Lung (tissue), 11 donors: ENCODE measurements at regions not wholly inside any gene's neighbourhood (a gene's known extent, or its start where the extent isn't known, plus 50 kb on each side); places are given as distances from the start of the nearest gene placed in this dataset.

Experiments used
- ATAC-seq: fragments of 200-7000 bp; cut with Tn5 transposase; one replicate; pipeline ENCODE4 v1.9.1; 2020; ENCODE audit warnings: moderate number of reproducible peaks; ENCODE audit not compliant: insufficient read depth, low FRiP score
- DNase-seq, 3 donors: peaks; one replicate each; pipeline ENCODE4 v3.0.0-alpha.2; 2013 to 2017
- H3K27ac ChIP-seq, 2 donors: one replicate each; pipeline ENCODE4 v1.5.1; 2013; ENCODE audit warnings: mild to moderate bottlenecking in 2 of 2, moderate library complexity in 2 of 2, control low read depth in 1 of 2, inconsistent platforms in 1 of 2, low read depth in 1 of 2, low read length in 1 of 2
- H3K27me3 ChIP-seq, 3 donors: one replicate each; pipeline ENCODE4 v1.5.1; 2013; ENCODE audit warnings: low read length in 2 of 3; ENCODE audit not compliant: control insufficient read depth in 3 of 3, insufficient read depth in 3 of 3
- H3K36me3 ChIP-seq, 4 donors: one replicate each; pipeline ENCODE4 v1.5.1; 2013; ENCODE audit warnings: low read length in 4 of 4, mild to moderate bottlenecking in 1 of 4, moderate library complexity in 1 of 4; ENCODE audit not compliant: control insufficient read depth in 4 of 4, insufficient read depth in 4 of 4
- H3K4me1 ChIP-seq, 5 donors: one replicate each; pipeline ENCODE4 v1.5.1; 2013; ENCODE audit warnings: low read length in 5 of 5, mild to moderate bottlenecking in 2 of 5, moderate library complexity in 1 of 5; ENCODE audit not compliant: control insufficient read depth in 5 of 5, insufficient read depth in 5 of 5
- H3K4me3 ChIP-seq: one replicate; pipeline ENCODE4 v1.5.1; 2013; ENCODE audit warnings: mild to moderate bottlenecking, control low read depth, moderate library complexity
- H3K9ac ChIP-seq, 2 donors: one replicate each; pipeline ENCODE4 v1.5.1; 2013; ENCODE audit warnings: low read length in 2 of 2, control low read depth in 1 of 2; ENCODE audit not compliant: insufficient read depth in 1 of 2
- H3K9me3 ChIP-seq, 4 donors: one replicate each; pipeline ENCODE4 v1.5.1; 2013; ENCODE audit warnings: low read length in 3 of 4, mild to moderate bottlenecking in 1 of 4, moderate library complexity in 1 of 4; ENCODE audit not compliant: control insufficient read depth in 4 of 4, insufficient read depth in 3 of 4
- WGBS, 2 donors: extraction: QIAGEN DNeasy Blood & Tissue Kit; methylation state at CpG; one replicate each; pipeline ENCODE4 v1.1.7; 2013; 5-methylcytosine and 5-hydroxymethylcytosine counted together
- TF ChIP-seq, protein P1 (sequence below): IDR thresholded peaks from 2 replicates; pipeline ENCODE4 v1.5.1; 2012; ENCODE audit warnings: mild to moderate bottlenecking; ENCODE audit errors: control extremely low read depth, extremely low read depth
- donor health status: control.
- donor health status: control.
- donor health status: Bipolar disorder and iron deficiency.
- donor health status: healthy.
- donor health status: DM: yes; HTN: yes; CAD: no.

DNA sequence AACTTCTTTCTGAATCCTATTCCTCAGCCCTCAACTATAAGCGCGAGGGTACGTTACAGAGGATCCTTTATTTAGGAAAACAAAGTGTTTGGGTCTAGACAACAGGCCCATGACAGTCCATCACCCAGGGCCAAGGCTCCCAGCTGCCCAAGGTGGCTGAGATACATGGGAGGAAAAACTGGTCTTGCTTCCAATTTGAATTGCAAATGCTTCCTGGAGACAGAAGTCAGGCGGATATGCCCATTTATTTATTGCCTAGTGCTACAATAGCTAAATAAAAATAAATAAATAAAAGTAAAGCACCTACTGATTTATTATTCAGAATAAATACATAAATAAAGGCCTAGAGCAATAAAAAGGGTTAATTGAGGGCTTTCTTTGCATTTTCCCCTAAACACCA is 248.7 kb downstream of the DHX15 start:
- Histone ChIP-seq H3K9me3 (no peaks in the 10 kb centered on the region), H3K36me3 (no peaks in the 10 kb centered on the region), H3K4me1 (no peaks in the 10 kb centered on the region), H3K27ac (no peak overlapping the region), H3K4me3 (no peak overlapping the region), H3K9ac (no peak overlapping the region), H3K27me3 (no peaks in the 10 kb centered on the region)
- no peak for DNase-seq
- no peak for ATAC-seq
- WGBS, 2 donors = 90 to 98% methylated on average over 4 of the region's 4 CpGs
- TF ChIP-seq, protein P1, sequence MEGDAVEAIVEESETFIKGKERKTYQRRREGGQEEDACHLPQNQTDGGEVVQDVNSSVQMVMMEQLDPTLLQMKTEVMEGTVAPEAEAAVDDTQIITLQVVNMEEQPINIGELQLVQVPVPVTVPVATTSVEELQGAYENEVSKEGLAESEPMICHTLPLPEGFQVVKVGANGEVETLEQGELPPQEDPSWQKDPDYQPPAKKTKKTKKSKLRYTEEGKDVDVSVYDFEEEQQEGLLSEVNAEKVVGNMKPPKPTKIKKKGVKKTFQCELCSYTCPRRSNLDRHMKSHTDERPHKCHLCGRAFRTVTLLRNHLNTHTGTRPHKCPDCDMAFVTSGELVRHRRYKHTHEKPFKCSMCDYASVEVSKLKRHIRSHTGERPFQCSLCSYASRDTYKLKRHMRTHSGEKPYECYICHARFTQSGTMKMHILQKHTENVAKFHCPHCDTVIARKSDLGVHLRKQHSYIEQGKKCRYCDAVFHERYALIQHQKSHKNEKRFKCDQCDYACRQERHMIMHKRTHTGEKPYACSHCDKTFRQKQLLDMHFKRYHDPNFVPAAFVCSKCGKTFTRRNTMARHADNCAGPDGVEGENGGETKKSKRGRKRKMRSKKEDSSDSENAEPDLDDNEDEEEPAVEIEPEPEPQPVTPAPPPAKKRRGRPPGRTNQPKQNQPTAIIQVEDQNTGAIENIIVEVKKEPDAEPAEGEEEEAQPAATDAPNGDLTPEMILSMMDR = no peak

DNA sequence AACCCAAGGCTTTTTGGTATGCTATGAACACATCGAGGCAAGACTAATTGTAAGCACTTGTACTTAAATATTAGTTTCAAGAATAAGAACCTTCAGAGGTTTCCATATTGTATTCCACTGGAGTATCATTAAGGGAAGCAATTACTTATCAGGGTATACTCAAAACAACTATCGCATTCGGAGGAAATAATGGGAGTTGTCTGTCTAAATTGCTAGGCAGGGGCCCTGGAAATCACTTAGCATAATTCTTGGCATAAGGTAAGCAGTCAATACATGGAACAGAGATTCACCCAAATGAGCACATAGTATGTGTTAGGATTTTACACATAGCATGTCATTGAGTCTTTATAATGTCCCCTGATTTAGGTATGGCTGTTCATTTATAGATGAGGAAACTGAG is 249.4 kb downstream of the DHX15 start:
- H3K27ac ChIP-seq = no peak overlapping the region
- no peaks in the 10 kb centered on the region for H3K36me3 ChIP-seq
- ATAC-seq = no peak
- TF ChIP-seq, protein P1 = no peak
- no peak overlapping the region for H3K9ac ChIP-seq
- DNase-seq = no peak
- no peaks in the 10 kb centered on the region for H3K4me1 ChIP-seq
- WGBS, 2 donors = 88 to 92% methylated on average over 3 of the region's 3 CpGs
- no peaks in the 10 kb centered on the region for H3K9me3 ChIP-seq
- no peaks in the 10 kb centered on the region for H3K27me3 ChIP-seq
- no peak overlapping the region for H3K4me3 ChIP-seq

DNA sequence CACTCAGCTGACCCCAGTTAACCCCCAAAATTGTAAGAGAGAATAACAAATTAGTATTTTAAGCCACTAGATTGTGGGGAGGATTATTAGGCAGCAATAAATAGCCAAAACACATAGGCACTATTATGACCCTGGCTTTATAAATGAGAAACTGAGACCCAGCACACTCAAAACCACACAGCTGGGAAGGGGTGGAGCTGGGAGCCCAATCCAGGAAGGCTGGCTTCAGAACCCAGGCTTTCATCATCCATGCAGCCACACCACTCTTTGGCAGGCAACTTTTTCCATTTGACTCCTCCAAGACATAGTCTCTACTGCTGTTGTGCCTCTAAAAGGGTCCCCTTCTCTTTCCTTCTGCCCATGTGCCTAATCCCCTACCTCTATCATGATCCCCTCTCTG is 253.8 kb downstream of the DHX15 start:
- ATAC-seq (no peak), DNase-seq (no peak)
- no peak overlapping the region for H3K9ac ChIP-seq
- no peak overlapping the region for H3K27ac ChIP-seq
- H3K9me3 ChIP-seq = no peaks in the 10 kb centered on the region
- no peaks in the 10 kb centered on the region for H3K27me3 ChIP-seq
- no peak overlapping the region for H3K4me3 ChIP-seq
- TF ChIP-seq, protein P1 = no peak
- H3K36me3 ChIP-seq = no peaks in the 10 kb centered on the region
- H3K4me1 ChIP-seq = no peaks in the 10 kb centered on the region

DNA sequence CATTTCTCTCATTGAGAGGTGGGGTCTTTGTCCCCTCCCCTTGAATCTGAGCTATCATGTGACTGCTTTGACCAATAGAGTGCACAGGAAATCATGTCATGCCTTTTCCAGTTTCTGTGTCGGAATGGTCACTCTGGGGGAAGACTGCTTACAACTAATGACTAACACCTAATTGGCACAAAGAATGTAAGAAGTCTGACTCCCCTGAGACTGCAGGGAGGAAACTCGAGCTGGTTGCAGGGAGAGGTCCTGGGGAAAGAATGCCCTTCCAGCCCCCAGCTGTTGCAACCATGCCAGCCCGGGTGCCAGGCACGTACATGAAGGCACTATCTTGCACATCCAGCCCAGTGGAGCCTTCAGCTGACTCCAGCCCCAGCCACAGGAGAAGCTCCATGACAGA is 254.2 kb downstream of the DHX15 start:
- no peaks in the 10 kb centered on the region for H3K4me1 ChIP-seq
- WGBS, 2 donors = 68 to 77% methylated on average over 4 of the region's 4 CpGs
- no peaks in the 10 kb centered on the region for H3K9me3 ChIP-seq
- H3K36me3 ChIP-seq = no peaks in the 10 kb centered on the region
- no peak overlapping the region for H3K4me3 ChIP-seq
- H3K27ac ChIP-seq = no peak overlapping the region
- H3K27me3 ChIP-seq = no peaks in the 10 kb centered on the region
- TF ChIP-seq, protein P1 = no peak
- DNase-seq (no peak), ATAC-seq (no peak)
- H3K9ac ChIP-seq = no peak overlapping the region
